ENCODE measurements at regions not wholly inside any gene's neighbourhood (a gene's known extent, or its start where the extent isn't known, plus 50 kb on each side); places are given as distances from the start of the nearest gene placed in this dataset.
A peak's percentile ranks its signal among the peaks of the same experiment; 100 is the strongest.

DNA sequence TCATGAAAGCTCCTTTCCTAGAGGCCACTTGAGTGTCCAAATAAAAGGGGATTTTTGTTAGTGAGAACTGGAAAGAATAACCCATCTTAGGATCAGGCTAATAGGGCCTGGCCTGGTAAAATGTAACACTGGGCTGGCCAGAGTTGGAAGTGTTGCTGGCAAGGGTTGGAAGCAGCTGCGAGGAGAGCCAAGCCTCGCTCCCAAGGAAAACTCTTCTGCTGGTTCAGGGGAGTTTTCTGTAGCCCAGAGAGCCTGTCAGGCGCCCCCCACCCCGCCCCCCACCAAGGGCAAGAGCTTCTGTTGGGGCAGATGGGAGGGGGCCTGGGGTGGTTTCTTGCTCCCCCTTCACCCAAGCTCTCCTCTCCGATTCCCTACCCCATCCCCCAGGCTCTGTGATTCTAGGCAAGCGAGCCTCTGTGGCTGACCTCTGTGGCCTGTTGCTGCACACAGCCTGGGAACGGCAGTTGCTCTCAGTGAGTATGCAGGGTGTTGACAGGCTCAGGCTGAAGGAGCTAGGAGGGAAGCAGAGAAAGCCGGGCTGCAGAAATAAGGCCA lies 547.8 kb downstream of the CCDC171 start:
- no peak for DNase-seq

- DNase-seq = no peak
Observed at GRCh38 chr9:16102154-16102553, 549.3 kb downstream of the CCDC171 start.

DNA sequence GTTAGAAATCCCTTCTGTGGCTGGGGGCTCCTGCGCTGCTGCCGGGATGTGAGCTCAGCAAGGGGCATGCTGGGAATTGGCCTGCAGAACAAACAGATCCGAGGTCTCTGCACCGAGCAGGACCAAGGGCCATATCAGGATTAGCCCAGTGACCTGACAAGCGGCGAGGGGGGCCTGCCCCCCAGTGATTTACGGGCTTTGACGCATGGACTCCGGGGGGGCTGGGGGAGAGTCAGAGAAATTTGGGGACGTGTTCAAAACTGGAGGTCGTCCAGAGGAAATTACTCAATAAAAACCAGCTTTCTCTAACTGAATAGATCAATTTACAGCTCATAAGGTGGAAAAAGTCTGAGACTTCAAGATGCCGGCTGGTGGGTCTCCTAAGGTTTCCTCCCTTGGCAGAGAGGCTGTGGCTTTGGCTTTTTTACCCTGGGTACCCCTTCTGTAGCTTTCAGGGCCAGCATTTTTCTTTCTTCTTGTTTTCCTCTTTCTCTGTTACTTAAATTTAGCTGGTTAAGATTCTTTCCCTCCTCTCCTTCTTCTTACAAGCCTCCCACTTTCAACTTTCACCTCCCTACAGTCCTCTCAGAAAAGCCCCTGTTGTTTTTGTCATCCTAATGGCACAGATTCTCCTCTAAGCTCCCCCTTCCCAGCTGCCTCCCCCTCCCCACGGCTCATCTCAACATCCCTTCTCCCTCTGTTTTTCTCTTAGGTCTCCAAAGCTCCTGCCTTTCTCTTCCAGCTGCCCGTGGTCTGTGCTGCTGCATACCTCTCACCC lies 551.0 kb downstream of the CCDC171 start:
- no peak for DNase-seq

DNA sequence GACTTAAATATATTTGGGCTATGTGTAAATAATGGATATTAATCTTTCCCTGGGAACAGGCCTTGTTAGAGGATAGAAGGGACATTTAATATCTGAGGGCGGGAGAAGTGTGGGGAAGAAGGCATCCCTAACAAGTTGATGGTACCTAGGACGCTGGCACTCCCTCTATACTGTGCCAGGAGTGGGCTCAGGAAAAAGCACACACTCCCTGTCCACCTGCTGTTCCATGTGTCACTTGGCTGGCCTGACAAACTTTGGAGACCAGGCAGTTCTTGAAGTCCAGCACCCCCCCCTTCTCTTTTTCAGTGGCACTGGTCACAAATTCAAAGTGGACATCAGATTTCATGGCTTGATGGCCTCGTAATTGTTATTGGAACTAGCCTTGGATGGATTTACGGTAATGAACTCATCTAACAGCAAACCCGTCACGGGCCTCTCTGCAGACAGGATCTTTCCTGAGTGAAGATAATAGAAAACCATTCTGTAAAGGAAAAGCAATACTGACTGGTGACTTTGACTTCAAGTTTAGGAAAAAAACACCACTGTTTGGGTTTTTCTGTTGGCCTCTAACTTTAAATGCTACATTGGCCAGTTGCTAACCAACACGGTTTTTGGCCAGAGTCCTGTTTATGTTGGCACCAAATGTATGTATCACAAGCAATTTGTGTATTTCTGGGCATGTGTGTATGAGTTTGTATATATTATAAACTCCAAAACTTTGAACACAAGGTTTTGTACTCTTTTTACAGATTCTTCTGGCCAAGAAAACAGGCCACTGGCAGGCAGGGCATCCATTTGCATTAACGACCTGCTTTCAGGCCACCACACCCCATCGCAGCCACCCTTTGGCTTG lies 552.6 kb downstream of the CCDC171 start:
- DNase-seq = no peak

- no peak for DNase-seq
Observed at GRCh38 chr9:16106021-16106571, 553.3 kb downstream of the CCDC171 start.

GRCh38 chr9:16112116-16112515 lies 559.3 kb downstream of the CCDC171 start:
- no peak for DNase-seq

DNA sequence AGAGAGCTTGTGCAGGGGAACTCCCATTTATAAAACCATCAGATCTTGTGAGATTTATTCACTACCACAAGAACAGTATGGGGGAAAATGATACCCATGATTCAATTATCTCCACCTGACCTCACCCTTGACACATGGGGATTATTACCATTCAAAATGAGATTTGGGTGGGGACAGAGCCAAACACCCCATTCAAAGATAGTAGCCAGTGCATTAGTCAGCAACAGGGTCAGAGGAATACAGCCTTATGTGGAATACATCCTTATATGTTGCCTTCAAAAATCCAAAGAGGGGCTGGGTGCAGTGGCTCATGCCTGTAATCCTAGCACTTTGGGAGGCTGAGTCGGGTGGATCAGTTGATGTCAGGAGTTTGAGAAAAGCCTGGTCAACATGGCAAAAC lies 563.2 kb downstream of the CCDC171 start:
- no peak for DNase-seq

DNA sequence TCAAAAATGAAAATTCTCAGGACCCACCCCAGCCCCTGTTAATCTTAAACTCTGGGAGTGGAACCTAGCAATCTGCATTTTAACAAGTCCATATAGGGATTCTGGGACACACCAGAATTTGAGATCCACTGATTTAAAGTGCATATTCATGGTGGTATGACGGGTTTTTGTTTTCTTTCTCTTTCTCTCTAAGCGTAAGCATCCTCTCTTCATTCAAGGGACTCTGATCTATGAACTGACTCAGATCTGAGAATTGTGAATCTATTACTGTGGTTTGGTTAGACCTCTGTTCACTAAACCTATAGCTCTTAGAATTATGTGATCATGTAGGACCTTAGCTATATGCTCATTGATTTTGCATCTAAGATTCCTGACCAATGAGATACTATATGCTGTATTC lies 565.2 kb downstream of the CCDC171 start:
- no peak for DNase-seq

GRCh38 chr9:16119261-16120230 lies 566.7 kb downstream of the CCDC171 start:
- DNase-seq = no peak

- no peak for DNase-seq
Observed at GRCh38 chr9:16120231-16120641, 567.4 kb downstream of the CCDC171 start.

DNA sequence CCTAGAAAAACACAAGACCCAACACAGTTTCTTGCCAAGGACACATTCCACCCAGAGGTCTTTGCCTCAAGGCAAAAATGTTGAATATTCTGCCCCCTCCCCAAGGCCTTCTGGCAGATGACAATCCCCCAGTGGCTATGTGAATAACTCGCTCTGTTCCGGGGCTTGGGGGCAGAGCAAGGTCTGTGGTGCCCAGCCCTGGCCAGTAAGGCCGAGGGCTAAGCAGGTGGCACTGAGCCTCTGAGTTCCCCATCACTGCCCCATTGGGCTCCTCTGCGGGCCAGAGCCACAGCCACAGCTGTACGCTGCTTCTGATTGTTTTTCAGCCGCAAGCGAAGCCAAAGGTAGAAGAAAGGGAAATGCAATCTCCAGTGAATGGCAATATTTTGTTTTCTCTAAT lies 567.9 kb downstream of the CCDC171 start:
- DNase-seq = no peak

DNA sequence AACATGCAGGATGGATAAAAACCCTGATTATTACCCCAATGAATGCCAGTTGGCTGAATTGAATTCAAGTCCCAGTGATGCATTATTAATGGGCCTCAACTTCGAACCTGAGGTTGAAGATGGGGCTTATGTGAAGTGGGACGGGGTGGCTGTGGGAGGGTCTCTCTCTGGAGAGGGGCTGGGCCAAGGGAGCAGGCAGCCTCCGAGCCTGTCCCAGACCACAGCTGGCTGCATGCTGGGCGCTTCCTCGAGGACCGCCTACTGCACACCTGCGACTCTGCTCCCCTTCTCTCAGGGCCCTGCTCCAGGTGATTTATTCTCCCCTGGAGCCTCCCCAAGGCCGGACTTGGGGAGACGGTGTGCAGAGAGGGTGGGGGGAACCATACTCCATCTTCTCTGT lies 568.3 kb downstream of the CCDC171 start:
- no peak for DNase-seq

GRCh38 chr9:16121601-16122286 lies 568.9 kb downstream of the CCDC171 start:
- DNase-seq = no peak

GRCh38 chr9:16125629-16126028 lies 572.8 kb downstream of the CCDC171 start:
- DNase-seq = no peak

DNA sequence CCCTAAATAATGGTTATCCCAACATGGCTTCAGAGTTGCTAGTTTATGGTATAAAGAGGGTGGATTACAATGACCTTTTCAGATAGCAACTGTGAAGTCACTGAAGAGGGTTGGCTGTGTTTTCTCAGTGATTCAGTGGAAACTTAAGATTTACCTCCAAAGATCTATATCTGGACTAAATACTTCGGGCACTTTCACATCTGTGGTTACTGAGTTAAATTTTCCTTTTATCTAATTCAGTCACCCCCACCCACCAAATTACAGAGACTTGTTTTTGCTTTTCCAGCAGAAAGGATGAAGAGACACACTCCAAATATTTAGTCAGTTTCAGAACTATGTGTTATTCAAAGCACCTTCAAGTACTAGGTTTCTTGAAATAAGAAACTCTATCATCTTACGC lies 573.2 kb downstream of the CCDC171 start:
- no peak for DNase-seq

GRCh38 chr9:16128003-16128402 lies 575.2 kb downstream of the CCDC171 start:
- DNase-seq = no peak

DNA sequence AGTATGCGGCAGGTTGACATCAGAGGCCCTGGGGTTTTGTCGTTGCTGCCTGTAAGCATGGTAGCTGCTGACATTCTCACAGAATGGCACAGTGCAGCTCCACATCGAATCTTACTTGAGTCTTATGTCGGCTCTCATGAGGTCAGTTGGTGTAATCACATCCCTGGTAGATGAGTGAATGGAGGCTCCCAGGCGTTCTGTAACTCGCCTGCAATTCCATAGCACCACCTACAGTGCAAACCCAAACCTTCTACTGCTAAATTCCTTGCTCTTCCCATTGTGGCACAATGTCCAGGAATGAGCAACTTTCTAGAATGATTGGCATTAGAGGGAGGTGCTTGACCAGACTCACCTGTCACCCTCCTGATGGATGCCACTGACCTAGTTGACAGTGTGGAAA lies 578.4 kb downstream of the CCDC171 start:
- no peak for DNase-seq

- DNase-seq = peak; percentile 45
Observed at GRCh38 chr9:16132513-16132912, 579.7 kb downstream of the CCDC171 start.

- DNase-seq = no peak
Observed at GRCh38 chr9:16133032-16133431, 580.2 kb downstream of the CCDC171 start.

DNA sequence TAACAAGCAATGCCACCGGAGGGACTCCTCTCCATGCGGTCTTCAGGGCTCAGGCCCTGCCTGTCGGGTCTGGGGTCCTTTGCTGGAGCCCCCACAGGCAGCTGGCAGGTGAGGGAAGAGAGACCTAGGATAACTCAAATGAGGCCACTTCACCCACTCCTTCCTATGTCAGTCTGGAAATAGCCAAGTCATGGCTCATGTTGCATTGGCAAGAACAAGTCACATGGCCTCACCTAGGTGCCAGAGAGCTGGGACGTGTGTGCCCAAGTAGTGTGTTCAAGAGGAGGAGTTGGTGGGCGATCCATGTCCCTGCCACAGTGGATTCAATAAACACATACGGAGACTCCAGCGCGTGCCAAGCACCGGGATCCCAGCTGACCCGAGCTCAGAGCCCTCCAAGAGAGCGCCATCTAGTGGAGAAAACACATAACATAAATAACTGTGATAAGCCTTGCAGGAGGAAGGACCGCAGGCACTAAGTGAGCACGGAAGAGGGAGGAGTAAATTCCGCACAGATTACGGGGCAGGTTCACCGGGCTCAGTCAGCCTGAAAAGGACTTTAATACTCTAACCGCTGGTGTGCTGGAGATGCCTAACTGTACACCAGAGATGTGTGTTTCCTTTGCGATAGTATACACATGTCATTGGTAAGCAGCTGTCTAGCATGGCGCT lies 580.8 kb downstream of the CCDC171 start:
- DNase-seq = peak; percentile 31

GRCh38 chr9:16134351-16134750 lies 581.5 kb downstream of the CCDC171 start:
- DNase-seq = no peak

Measured in MV-4-11 (cell line).